Tongue (tissue), 1 donor: ENCODE measurements at regions not wholly inside any gene's neighbourhood (a gene's known extent, or its start where the extent isn't known, plus 50 kb on each side); places are given as distances from the start of the nearest gene placed in this dataset.

Source experiments
- DNase-seq: peaks from one replicate; pipeline ENCODE4 v3.0.0-alpha.2; 2015

DNA sequence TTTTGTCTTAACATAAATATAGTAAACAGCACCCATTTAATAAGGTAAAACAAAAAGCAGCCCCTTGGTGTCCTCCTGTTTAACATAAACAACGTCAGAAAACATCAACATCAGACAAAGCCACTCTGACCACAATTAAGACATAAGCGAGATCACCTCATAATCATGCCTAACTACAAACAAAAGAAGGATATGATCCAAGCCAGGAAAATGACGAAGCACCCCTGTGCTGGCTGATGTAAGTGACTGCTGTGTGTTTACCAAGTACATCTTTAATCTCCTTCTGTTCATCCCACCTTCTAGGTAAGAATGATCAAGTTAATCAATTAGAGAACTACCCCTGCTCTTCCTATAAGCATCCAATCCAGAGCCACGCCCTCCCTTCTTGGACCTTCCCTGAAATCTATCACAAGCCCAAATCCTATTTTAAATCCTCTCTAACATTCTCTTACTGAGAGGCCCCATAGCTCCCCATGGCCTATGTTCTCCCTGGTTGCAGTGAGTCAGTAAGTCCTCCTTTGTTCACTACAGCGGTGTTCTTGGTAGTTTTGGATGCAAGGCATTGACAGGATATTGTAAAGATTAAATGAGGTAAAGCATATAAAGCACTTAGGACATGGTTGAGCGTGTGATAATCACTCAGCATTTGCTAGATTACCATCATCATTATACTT, 424.2 kb downstream of the TSN start:
- DNase-seq, result no peak

DNA sequence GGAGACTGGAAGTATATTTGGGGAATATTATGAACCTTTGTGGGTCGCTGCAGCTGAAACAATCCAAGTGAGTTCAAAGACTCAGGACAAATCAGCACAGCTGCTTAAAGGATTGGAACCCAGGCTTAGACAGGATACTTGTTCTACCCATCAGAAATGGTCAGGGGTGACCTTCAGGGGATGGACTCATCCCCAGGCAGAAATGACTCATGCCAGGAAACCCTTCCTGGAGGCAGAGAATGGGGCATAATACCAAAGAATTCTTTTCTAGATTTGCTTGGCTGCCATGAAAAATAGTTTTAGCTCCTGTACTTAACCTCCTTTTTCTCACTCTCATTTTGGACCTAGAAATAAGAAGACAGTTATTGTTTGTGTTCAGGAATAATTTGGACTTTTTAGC, 425.5 kb downstream of the TSN start:
- no peak for DNase-seq

DNA sequence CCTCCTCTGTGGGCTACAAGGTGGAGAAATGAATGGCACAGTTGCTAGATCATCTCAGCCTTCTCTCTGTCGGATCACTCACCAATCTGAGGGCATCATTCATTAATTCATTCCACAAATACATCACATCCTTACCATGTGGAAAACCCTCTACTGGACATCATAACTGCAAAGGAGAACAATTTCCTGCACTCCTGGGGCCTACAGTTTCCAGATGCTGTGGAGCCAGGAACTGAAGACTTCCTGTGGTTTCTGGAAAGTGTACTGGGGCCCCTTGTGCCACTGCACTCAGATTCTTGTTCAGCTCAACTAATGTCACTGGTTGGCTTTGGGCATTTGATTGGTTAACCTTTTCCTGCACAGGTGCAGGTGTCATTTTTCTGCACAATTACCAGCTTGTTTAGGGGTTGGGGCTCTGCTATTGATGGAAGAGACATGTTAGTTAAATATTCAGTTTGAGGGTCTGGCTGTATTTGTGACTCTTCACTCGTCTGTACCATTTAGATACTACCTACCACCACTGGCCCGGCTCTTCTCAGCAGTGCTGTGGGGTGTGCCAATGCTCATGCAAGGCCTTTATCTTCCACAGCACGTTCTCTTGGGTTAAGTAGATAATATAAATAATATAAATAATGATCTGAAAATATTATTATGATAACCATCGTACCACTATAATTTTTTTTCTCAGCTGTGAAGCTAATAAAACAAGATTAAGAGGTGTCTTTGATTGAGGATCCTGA, 427.3 kb downstream of the TSN start:
- no peak for DNase-seq

DNA sequence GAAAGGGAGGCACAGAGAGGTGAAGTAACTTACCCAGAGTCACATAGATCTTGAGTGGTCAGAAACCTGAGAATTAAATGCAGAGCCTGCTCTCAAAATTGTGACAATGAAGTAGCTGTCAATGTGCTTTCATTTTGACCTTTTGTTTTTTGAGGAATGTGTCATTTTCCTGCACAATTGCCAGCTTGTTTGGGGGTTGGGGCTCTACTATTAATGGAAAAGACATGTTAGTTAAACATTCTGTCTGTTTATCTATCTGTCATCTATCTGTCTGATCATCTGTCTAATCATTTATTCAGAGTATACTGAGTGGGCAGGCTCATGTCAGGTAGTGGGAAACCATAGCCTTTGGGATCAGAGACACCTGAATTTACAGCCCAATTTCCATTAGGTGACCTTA, 428.4 kb downstream of the TSN start:
- no peak for DNase-seq

DNA sequence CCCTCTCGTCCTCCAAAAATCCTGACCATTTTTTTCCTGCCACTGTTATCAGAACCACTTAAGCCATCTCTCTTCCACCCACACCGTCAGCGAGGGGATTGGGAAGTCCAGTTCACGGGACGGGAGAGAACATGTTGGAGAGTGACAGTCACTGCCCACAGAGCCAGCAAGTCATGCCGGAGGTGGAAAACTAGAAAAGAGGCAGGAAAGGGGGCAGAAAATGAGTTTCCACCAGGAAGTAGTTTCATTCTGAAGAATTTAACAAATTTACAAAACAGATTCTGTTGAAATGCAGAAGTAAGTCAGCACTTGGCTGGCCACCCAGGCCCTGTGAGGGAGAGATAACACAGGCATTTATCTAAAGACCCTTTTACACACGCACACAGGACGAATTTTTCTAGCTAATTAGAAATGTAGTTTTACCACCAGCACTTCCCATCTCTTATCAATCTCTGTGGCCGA, 431.3 kb downstream of the TSN start:
- DNase-seq, result no peak

DNA sequence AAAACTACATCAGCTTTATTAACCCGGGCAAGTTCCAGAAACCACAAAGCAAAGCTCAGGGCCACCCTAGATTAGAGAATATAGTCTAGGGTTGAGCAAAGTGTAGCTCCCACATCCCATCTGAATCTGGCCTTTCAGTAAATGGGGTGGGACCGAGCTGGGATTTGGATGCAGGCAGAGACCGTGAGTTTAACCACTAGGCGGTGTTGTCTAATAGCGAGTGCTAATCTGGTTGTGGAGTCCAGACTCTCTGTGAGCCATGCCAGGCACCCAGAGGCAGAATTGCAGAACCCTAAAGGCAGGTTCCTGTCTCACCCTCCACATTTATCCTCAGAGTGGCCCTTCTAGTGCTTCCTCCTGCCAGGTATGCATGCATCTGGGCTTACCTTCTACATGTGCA, 435.9 kb downstream of the TSN start:
- peak; percentile 43 for DNase-seq

DNA sequence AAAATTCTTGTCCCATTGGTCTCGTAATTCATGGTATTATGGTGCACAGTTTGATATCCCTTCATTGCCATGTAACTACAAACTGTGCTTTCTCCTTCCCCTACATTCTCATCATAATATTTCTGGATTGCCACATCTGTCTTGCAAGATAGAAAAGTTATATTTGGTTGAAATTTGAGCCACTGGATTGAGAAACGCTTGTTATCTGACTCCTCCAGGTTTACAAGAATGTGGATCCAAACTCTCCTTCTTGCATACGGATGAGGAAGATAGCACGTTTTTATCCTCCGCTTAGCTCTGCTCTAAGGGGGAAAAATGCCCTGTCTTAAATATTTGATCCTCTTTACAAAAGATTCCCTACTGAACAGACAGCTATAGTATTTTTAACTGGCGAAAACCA, 438.2 kb downstream of the TSN start:
- DNase-seq, result no peak

DNA sequence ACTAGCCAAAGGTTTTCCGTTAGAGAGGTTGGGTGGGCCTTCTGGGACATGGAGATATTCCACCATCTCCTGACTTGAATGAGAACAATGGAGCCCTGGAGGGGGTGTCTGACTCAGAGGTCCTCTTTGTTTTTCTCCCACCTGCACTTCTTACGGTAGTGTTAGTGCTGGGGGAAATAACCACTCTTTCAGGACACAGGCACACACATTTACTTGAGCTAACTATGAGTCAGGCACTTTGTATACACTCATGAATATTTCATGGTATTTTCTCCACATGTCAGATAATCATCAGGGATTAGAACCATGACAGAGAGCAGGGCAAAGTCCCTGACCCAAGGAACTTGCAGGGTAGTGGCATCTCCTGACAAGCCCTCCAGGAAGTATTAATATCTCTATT, 439.1 kb downstream of the TSN start:
- DNase-seq, result no peak

DNA sequence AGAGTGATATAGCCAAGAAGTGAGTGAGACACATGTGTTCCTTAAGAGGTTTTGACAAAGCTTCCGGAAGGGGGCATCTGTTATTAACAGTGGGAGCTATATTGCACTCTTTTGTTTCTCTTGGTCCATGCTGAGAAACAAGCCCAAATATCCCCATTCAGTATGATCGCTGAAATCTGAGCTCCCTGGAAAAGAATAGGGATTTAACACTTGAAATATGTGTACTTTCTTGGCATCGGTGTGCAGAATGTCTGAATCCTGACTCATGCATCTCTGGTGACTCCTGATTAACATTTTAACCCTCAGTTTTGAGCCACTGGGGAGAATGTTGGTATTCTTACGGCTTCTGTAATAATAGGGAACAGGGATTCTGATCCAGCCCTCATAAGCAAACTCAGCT, 448.1 kb downstream of the TSN start:
- peak; percentile 94 for DNase-seq

DNA sequence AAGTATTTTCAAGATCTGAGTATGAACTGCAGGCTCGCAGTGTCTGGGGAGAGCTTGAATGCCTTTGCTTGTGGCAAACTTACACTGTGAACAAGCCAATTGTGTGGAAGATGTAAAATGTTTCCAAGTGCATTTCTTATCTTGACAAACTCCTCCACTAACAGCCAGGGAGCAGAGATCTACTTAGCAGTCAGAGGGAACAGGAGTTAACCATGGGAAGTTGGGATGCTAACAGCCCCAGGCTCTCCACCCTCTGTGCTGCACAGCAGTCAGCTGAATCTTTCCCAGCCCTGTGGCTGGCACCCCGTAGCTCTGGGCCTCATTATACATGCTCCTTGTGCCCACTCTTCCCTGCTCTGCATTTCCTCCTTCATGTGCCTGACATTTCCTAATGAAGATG, 450.2 kb downstream of the TSN start:
- no peak for DNase-seq

DNA sequence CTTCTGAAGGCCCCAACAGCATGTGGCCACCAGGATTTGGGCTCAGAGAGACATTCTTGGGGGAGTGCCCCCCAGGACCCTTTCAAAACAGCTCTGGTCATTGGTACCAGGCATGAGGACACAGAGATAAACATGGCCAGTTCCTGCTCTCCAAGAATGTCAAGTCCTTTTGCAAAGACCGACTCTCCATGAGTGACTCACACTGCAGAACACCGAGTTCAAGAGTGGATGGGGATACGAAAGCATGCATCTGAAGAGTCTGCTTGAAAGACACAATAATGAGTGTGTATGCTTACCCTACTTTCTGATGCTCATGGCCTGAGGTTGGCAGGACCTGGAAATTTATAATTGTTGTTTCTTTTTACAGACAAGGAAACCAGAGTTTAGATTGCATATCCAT, 450.6 kb downstream of the TSN start:
- no peak for DNase-seq

DNA sequence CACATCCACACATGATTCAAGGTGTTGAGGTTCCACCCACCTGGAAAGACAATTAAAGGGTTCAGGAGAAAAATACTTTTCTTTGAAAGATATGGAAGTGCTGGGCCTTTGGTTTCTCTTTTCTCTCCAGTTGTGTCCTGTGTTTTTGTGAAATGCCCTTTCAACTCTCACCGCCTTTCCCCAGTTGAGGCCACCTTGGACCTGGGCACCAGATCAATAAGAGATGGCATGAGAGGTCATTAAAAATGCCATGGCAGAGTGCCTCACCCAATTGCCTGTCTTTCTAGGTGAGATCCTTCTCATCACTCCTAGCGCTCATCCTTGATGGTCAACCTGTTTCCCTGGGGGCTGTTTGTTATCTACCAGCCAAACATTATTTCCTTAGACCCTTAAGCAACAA, 453.9 kb downstream of the TSN start:
- no peak for DNase-seq

DNA sequence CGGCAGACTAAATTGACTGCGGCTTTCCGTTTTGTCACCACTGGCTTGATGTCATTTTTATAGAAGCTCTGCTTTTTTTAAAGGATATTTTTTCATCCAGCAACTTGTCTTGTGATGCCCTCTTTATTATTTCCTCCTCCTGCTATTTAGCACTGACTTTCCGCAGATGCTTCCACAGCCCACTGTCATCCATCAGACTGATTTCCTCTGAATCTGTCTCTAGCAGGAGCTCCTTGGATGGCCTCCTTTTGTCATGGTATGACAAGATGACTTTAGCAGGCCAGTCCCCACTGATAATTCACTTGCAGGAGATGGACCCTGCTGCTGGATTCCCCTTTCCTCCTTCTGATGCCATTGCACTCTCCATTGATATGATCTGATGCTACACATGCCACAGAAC, 454.6 kb downstream of the TSN start:
- DNase-seq, result no peak

DNA sequence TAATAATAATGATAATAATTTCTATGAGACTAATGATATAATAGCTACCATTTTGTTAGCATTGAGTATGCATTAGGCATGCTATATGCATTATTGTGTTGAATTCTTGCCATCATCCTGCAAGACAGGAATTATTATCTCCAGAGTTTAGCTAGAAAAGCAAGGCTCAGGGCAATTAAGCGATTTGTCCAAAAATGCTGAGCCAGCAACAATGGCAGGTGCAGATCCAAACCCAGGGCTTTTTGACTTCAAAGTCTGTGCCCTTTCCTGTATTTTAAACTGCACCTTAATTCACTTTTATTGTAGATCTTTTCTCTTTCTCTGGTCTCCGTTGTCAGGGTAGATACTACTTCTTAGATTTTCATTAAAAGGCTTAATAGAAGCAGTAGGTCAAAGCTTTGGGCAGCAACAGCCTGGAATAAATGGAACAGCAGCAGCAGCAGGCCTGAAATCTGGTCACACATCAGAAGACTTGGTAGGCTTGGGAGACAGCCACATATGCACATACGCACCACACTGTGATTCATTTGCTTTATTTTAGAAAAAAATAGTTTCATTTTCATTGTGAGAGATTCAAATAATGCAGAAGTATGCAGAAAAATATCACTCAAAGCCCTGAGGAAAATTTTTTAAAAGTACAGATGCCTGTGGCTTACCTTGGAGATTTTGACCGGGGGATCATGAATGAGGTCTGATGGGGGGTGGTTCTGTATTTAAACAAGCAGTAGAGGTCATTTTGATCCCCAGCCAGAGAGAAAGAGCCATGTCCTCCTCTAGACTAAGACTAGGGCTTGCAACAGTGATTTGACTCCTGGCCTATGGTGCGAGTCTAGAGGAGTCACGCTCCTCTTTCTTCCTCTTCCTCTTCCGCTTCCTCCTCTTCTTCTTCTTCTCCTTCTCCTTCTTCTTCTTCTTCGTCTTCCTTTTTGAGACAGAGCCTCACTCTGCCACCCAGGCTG, 455.7 kb downstream of the TSN start:
- DNase-seq, result no peak

DNA sequence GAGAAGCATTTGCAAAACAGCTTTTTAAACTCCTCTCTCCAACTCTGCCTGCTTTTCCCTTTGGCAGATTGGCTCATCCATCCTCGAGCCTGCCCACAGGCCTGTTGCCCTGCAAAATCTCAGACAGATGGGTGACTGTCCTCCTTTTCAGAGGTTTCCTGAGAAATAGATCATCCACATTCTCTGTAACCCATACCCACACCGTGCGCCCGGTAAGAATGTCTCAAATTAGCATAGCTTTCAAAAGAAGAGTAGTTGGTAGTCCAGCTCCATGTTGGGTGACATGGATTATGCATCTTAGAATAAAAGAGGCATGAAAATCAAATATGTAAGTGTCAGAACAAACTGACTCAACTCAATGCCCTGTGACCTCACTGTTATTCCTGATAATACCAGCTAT, 457.9 kb downstream of the TSN start:
- DNase-seq, result no peak

DNA sequence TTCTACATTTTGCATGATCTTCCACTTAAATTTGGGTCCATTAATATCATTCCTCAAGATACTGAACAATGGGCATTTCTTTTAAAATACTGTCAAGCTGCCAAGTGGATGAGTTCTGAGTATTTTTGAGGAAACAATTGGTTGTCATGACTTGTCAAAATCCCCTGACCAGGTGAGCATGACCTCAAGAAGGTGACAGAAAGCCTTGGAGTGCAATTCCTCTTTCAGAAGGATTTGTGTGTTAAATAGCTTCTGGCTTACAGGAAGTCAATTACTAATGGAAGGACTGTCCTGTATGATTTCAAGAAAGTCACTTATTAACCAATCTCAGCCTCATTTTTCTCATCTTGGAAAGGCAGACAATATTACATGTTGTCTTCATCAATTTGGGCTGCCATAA, 460.6 kb downstream of the TSN start:
- DNase-seq, result no peak

DNA sequence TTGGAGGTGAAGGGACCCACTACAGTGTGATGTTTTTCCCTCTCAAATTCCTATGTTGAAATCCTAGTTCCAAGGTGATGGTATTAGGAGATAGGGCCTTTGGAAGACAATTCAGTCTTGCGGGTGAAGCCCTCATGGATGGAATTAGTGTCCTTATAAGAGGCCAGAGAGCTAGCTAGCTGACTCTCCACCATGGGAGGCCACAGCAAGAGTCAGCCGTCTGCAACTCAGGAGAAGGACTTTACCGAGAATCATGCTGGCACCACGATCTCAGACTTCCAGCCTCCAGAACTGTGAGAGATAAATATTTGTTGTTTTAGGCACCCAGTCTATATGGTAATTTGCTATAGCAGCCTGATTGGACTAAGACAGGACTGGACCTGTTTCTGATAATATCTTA, 461.4 kb downstream of the TSN start:
- no peak for DNase-seq

DNA sequence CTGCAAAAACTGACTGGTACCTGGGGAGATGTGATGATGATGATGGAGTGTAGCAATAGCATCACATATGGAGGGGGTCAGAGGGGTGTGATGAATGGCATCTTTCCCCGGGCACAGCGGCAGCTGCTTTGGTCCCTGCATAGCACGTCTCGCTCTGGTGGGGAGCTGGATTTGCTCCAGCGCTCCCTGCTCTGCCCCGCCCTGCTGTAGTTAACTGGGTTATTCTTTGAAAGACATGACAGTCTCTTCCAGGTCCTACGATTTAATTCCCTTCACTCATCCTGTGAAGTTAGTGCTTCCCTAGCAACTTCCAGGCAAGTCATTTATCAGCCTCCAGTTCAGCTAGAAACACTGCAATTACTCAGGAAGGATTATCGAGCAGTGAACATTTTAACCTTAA, 463.1 kb downstream of the TSN start:
- no peak for DNase-seq

DNA sequence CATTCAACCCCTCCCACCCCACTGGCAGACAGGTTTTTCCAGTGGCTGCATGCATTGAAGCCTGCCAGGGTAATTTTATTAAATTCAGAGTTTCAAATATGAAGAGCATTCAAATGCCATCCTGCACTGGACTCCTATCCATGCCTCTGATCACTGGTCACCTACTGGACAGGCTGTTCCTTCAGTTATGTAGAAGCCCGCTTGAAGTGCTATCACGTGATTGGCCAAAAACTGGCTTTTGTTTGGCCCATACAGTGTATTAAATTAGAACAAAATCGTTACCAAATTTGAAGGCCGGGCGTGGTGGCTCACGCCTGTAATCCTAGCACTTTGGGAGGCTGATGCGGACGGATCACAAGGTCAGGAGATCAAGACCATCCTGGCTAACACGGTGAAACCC, 464.1 kb downstream of the TSN start:
- DNase-seq, result no peak

DNA sequence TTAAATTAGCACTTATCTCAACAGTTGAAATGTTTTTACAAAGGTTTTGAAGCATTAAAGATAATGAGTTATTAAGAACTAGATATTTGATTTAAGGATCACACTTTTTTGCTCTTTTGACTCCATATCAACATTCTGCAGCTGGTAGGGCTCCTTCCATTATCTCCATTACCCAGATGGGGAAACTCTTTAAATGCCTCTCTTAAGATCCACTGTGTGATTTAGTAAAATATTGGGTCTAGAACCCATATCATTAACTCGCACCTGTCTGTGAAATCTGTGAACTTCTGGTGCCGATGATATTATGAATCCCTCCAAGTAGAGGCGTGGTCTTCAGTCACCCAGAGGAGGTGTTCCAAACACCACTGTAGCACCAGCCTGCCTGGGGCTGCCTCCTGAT, 466.2 kb downstream of the TSN start:
- no peak for DNase-seq

DNA sequence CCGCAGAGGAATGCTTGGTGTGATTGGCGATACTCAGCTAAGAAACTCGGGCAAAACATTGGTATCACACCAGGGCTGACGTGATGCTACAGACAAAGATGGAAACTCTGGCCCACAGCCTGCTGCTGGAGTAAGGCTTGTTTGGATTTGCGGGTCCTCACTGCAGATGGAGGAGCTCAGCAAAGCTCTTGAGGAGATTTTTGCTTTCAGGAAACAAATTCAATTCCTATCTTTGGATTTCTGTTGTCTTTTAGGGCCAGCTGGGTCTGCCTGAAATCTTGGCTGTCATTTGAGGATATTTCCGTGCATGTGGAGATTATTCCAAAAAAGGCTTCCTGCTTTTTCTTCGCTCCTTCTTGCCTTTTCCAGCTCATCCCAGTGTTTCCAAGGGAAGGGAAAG, 475.8 kb downstream of the TSN start:
- no peak for DNase-seq

DNA sequence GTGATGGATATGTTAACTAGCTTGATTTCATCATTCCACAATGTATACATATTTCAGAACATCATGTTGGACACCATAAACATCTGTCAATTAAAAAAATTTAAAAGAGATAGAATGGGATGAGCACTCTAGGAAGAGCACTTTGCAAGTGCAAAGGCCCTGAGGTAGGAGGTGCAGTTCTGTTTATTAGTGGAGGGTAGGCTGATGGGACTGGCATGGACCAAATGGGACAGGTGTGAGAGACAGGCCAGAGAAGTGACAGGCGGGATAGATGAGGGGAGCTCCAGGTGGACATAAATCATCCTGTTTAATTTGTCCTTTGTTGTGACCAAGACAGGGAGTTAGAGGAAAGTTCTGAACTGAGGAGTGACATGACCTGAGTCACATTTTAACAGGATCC, 477.9 kb downstream of the TSN start:
- no peak for DNase-seq
